ENCODE measurements at regions not wholly inside any gene's neighbourhood (a gene's known extent, or its start where the extent isn't known, plus 50 kb on each side); places are given as distances from the start of the nearest gene placed in this dataset.

DNA sequence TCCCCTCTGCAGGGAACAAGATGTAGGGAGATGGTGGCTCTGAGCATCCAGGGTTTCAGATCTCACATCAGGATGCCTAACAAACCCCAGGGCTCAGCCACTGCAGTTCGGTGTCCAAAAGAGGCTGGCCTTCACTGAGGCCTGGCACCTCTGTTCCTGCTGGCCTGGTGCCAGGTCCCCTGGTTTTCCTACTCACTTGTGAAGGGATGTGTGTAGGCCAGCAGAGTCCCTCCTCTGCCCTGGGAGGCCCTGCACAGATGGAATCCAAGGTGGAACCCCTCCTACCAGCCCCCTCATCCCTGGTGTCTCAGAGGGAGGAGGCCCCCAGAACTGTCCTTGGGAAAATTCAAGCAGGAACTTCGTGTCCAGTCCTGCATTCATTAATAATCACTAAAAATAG, 260.6 kb downstream of the CCSER2 start:
- H3K4me1 ChIP-seq = no peaks in the 10 kb centered on the region
- no peak overlapping the region for H3K4me3 ChIP-seq
- no peaks in the 10 kb centered on the region for H3K36me3 ChIP-seq
- no peaks in the 10 kb centered on the region for H3K9me3 ChIP-seq
- TF ChIP-seq, protein P1, sequence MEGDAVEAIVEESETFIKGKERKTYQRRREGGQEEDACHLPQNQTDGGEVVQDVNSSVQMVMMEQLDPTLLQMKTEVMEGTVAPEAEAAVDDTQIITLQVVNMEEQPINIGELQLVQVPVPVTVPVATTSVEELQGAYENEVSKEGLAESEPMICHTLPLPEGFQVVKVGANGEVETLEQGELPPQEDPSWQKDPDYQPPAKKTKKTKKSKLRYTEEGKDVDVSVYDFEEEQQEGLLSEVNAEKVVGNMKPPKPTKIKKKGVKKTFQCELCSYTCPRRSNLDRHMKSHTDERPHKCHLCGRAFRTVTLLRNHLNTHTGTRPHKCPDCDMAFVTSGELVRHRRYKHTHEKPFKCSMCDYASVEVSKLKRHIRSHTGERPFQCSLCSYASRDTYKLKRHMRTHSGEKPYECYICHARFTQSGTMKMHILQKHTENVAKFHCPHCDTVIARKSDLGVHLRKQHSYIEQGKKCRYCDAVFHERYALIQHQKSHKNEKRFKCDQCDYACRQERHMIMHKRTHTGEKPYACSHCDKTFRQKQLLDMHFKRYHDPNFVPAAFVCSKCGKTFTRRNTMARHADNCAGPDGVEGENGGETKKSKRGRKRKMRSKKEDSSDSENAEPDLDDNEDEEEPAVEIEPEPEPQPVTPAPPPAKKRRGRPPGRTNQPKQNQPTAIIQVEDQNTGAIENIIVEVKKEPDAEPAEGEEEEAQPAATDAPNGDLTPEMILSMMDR (IDR thresholded peaks at IDR 0.05) = no peak
- no peak for DNase-seq
- intact Hi-C loops (cut with DNase I) = no loop called here
- no peaks in the 10 kb centered on the region for H3K27me3 ChIP-seq (ENCODE audit: low read depth)
- no peak overlapping the region for H3K27ac ChIP-seq
- ATAC-seq = no peak

DNA sequence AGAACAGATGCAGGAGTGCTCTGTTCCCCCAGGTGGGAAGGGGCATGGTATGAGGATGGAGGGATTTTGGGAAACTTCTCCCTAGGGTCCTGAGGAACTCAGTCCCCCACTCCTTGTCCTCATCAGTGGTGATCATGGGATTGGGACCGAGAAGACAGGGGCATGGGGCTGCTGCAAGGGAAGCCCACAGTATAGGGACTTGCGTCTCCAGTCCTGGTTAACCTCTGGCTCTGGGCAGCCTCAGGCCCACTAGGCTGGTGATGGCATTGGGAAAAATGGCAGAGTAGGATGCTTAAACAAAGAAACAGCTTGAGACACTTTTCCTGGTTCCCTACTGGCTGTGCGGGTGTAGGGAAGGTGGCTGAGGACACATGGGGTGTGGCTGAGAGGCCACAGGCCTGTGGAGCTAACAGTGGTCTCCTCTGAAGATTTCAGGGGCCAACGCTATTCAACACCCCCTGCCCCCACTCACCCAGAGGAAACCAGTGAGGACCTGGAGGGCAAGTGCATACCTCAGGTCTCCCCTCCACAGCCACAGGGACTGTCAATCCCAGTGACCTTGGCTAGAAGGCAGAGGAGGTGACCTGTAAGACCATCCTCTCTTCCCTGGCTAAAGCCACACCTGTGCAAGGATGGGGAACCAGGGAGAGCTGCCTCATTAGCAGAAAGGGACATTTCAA, 261.3 kb downstream of the CCSER2 start:
- H3K9me3 ChIP-seq = no peaks in the 10 kb centered on the region
- ATAC-seq (no peak), DNase-seq (no peak)
- TF ChIP-seq, protein P1 (IDR thresholded peaks at IDR 0.05) = no peak
- H3K27me3 ChIP-seq (ENCODE audit: low read depth) = no peaks in the 10 kb centered on the region
- H3K27ac ChIP-seq = no peak overlapping the region
- no peak overlapping the region for H3K4me3 ChIP-seq
- intact Hi-C loops (cut with DNase I) = no loop called here
- H3K4me1 ChIP-seq = no peaks in the 10 kb centered on the region
- no peaks in the 10 kb centered on the region for H3K36me3 ChIP-seq

DNA sequence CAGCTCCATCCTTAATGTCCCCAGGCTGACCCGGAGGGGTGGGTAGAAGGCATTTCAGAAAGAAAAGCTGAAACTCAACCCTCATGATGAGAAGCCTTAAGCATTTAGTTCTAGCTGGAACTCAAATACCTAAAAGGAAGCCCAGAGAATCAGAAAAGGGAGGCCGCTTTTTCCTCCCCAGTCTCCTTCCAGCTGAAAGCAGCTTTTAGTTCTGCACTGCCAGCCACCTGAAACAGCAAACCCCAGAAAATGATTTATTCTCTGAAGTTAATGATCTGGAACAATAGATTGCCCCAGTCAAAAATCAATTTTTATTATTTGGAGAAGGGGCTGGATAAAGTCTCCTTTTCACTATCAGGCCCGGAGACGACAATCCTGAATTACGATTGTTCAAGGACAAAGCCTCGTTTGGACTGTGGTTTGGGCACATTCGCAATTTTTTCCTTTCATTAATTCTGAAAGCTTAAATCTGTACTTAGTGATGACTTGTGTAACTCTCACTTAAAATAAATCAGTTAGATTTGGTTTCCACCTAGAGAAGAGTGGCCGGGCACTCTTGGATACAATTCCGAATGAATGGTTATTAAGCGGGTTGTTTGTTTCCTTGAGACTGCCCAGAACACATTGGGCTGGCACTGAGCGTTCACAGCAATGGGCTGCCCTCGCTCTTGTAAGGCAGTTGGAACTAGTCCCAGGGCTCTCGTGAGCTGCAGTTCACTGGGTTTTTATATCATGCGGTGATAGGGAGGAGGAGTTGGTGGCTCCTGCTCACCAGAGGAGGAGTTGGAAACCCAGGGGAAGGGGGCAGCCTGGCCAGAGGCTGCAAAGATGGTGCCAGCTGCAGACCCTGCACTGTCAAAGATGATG, 262.2 kb downstream of the CCSER2 start:
- Histone ChIP-seq H3K9me3 (no peaks in the 10 kb centered on the region), H3K27me3 (ENCODE audit: low read depth) (no peaks in the 10 kb centered on the region), H3K4me1 (no peaks in the 10 kb centered on the region), H3K36me3 (no peaks in the 10 kb centered on the region), H3K27ac (no peak overlapping the region), H3K4me3 (no peak overlapping the region)
- intact Hi-C loops (cut with DNase I) = no loop called here
- ATAC-seq = no peak
- TF ChIP-seq, protein P1 (IDR thresholded peaks at IDR 0.05) = no peak
- DNase-seq = no peak

- Histone ChIP-seq H3K9me3 (no peaks in the 10 kb centered on the region), H3K27ac (no peak overlapping the region), H3K4me1 (no peaks in the 10 kb centered on the region), H3K4me3 (no peak overlapping the region), H3K36me3 (no peaks in the 10 kb centered on the region), H3K27me3 (ENCODE audit: low read depth) (no peaks in the 10 kb centered on the region)
- ATAC-seq = no peak
- TF ChIP-seq, protein P1 (IDR thresholded peaks at IDR 0.05) = no peak
- DNase-seq = no peak
- intact Hi-C loops (cut with DNase I) = no loop called here
Measured at GRCh38 chr10:84593506-84593905, 265.1 kb downstream of the CCSER2 start.

DNA sequence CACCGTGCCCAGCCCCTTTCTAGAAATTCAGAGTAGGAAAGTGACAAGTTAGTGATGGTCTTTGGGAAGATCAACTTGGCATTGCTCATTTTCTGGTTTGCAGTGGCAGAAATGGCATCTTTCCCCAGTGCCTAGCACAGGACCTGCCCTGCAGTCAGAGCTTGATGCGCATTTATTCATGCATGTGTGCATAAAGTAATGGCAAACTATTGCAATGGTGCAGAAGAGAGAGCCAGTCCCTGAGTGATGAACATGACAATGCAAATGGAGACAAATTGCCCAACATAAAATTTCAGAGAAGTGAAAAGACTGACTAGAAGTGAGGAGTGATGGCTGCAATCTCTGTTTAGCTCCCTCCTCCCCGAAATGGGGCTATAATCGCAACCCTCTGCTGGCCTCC, 268.2 kb downstream of the CCSER2 start:
- Histone ChIP-seq H3K4me1 (no peaks in the 10 kb centered on the region), H3K27me3 (ENCODE audit: low read depth) (no peaks in the 10 kb centered on the region), H3K27ac (no peak overlapping the region), H3K9me3 (no peaks in the 10 kb centered on the region), H3K36me3 (no peaks in the 10 kb centered on the region), H3K4me3 (no peak overlapping the region)
- ATAC-seq (no peak), DNase-seq (no peak)
- TF ChIP-seq, protein P1 (IDR thresholded peaks at IDR 0.05) = no peak
- intact Hi-C loops (cut with DNase I) = no loop called here

Measured in lower lobe of right lung (tissue), 2 donors.